ENCODE measurements at regions not wholly inside any gene's neighbourhood (a gene's known extent, or its start where the extent isn't known, plus 50 kb on each side); places are given as distances from the start of the nearest gene placed in this dataset.

- TF ChIP-seq, protein P1, sequence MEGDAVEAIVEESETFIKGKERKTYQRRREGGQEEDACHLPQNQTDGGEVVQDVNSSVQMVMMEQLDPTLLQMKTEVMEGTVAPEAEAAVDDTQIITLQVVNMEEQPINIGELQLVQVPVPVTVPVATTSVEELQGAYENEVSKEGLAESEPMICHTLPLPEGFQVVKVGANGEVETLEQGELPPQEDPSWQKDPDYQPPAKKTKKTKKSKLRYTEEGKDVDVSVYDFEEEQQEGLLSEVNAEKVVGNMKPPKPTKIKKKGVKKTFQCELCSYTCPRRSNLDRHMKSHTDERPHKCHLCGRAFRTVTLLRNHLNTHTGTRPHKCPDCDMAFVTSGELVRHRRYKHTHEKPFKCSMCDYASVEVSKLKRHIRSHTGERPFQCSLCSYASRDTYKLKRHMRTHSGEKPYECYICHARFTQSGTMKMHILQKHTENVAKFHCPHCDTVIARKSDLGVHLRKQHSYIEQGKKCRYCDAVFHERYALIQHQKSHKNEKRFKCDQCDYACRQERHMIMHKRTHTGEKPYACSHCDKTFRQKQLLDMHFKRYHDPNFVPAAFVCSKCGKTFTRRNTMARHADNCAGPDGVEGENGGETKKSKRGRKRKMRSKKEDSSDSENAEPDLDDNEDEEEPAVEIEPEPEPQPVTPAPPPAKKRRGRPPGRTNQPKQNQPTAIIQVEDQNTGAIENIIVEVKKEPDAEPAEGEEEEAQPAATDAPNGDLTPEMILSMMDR (conservative IDR thresholded peaks at IDR 0.05; ENCODE audit: low read depth, low read length), result no peak
- no peak for TF ChIP-seq EZH2 (IDR thresholded peaks at IDR 0.05; ENCODE audit: borderline replicate concordance, low read depth, low read length, poor library complexity, severe bottlenecking)
Observed at GRCh38 chr5:53364061-53364460, 116.4 kb upstream of the FST start.
